ENCODE measurements at regions not wholly inside any gene's neighbourhood (a gene's known extent, or its start where the extent isn't known, plus 50 kb on each side); places are given as distances from the start of the nearest gene placed in this dataset.

DNA sequence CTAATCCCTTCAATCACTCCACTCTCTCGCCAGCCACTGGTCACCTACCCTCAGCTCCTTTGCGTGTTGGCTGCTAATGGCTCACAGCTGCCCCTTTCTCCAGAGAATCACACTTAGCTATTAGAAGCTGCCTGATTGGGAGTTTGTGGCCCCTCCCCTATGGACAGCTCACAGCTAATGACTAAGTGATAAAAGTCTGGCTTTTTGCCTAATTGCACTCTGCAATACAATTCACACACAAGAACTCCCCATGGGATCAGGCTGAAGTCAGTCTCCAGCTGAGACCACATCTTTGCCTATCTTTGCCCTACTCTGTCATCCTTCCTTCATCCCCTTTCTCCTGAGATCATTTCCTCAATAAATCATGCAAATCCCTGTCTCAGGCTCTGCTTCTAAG lies 701.9 kb upstream of the RAB6C start:
- Histone ChIP-seq H4K20me1 (ENCODE audit: insufficient read depth, low read length) (no peaks in the 10 kb centered on the region), H3K9me3 (ENCODE audit: insufficient read depth, low read length) (no peaks in the 10 kb centered on the region), H2AFZ (ENCODE audit: low read depth, low read length) (no peak overlapping the region), H3K4me1 (ENCODE audit: low read length) (no peaks in the 10 kb centered on the region), H3K4me3 (ENCODE audit: low read length) (no peak overlapping the region), H3K27me3 (ENCODE audit: low read depth, low read length) (no peaks in the 10 kb centered on the region), H3K9ac (ENCODE audit: low read length) (no peak overlapping the region), H3K79me2 (ENCODE audit: low read length) (no peaks in the 10 kb centered on the region), H3K36me3 (replicated peaks; ENCODE audit: low read depth, low read length) (no peaks in the 10 kb centered on the region), H3K4me2 (ENCODE audit: low read length) (no peak overlapping the region), H3K27ac (ENCODE audit: low read length) (no peak overlapping the region)
- no peak for TF ChIP-seq EZH2phosphoT487 (IDR thresholded peaks at IDR 0.05; ENCODE audit: low read depth)
- TF ChIP-seq, protein P1, sequence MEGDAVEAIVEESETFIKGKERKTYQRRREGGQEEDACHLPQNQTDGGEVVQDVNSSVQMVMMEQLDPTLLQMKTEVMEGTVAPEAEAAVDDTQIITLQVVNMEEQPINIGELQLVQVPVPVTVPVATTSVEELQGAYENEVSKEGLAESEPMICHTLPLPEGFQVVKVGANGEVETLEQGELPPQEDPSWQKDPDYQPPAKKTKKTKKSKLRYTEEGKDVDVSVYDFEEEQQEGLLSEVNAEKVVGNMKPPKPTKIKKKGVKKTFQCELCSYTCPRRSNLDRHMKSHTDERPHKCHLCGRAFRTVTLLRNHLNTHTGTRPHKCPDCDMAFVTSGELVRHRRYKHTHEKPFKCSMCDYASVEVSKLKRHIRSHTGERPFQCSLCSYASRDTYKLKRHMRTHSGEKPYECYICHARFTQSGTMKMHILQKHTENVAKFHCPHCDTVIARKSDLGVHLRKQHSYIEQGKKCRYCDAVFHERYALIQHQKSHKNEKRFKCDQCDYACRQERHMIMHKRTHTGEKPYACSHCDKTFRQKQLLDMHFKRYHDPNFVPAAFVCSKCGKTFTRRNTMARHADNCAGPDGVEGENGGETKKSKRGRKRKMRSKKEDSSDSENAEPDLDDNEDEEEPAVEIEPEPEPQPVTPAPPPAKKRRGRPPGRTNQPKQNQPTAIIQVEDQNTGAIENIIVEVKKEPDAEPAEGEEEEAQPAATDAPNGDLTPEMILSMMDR (IDR thresholded peaks at IDR 0.05; ENCODE audit: low read depth, low read length): no peak

DNA sequence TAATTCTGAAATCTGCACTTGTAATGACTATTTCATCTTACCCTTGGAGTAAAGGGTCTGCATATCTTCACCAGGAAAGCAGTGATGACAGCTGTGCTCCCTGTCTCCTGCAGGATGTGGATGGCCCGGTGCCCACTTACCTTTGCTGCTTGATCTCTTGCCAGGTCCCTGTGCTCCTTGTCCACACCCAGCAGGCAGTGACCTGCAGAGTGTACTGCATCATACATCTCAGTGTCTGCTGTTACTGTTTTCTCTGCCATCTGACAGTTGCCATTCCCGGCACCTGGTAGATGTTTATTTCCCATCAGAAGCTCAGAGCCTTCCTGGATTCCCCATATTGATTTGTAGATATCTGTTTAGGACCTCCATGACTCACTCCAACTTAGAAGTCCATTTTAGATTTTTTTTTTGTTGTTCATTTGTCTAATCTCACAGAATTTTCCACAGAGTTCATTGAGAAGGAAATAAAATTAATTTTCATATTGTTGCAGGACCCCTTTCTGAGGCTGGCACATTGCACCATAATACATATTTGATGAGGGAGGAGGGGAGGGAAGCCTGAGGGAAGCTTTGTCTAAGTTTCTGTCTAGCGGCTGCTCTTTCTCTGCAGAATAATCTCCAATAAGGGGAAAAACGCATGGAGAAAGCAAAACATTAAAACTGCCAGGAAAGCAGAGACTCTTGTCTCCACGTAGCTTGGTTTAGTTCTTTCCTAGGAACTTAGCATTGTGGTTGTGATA lies 697.5 kb upstream of the RAB6C start:
- Histone ChIP-seq H3K27me3 (ENCODE audit: low read depth, low read length) (no peaks in the 10 kb centered on the region), H3K27ac (ENCODE audit: low read length) (no peak overlapping the region), H3K4me3 (ENCODE audit: low read length) (no peak overlapping the region), H2AFZ (ENCODE audit: low read depth, low read length) (no peak overlapping the region), H3K9ac (ENCODE audit: low read length) (no peak overlapping the region), H3K4me2 (ENCODE audit: low read length) (no peak overlapping the region), H3K4me1 (ENCODE audit: low read length) (no peaks in the 10 kb centered on the region), H3K79me2 (ENCODE audit: low read length) (no peaks in the 10 kb centered on the region), H3K36me3 (replicated peaks; ENCODE audit: low read depth, low read length) (no peaks in the 10 kb centered on the region), H3K9me3 (ENCODE audit: insufficient read depth, low read length) (no peaks in the 10 kb centered on the region), H4K20me1 (ENCODE audit: insufficient read depth, low read length) (no peaks in the 10 kb centered on the region)
- TF ChIP-seq EZH2phosphoT487 (IDR thresholded peaks at IDR 0.05; ENCODE audit: low read depth): no peak
- TF ChIP-seq, protein P1 (IDR thresholded peaks at IDR 0.05; ENCODE audit: low read depth, low read length): no peak

DNA sequence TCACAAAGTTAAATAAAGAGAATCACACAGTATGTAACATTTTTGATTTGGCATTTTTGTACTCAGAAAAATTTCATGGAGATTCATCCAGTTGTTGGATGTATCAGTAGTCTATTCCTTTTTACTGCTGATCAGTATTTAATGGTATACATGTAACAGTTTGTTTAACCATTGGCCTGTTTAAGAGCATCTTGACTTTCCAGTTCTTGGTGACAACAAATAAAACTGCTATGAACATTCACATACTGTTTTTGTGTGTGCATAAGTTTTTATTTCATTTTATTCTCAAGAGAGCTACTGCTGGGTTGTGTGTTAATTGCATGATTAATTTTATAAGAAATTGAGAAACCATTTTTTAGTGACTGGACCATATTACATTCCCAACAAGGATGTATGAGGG lies 694.5 kb upstream of the RAB6C start:
- no peaks in the 10 kb centered on the region for H4K20me1 ChIP-seq (ENCODE audit: insufficient read depth, low read length)
- no peak overlapping the region for H3K4me2 ChIP-seq (ENCODE audit: low read length)
- TF ChIP-seq, protein P1 (IDR thresholded peaks at IDR 0.05; ENCODE audit: low read depth, low read length): no peak
- TF ChIP-seq EZH2phosphoT487 (IDR thresholded peaks at IDR 0.05; ENCODE audit: low read depth): no peak
- no peak overlapping the region for H2AFZ ChIP-seq (ENCODE audit: low read depth, low read length)
- H3K4me3 ChIP-seq (ENCODE audit: low read length): no peak overlapping the region
- H3K36me3 ChIP-seq (replicated peaks; ENCODE audit: low read depth, low read length): no peaks in the 10 kb centered on the region
- no peaks in the 10 kb centered on the region for H3K27me3 ChIP-seq (ENCODE audit: low read depth, low read length)
- no peak overlapping the region for H3K9ac ChIP-seq (ENCODE audit: low read length)
- no peaks in the 10 kb centered on the region for H3K79me2 ChIP-seq (ENCODE audit: low read length)
- no peaks in the 10 kb centered on the region for H3K4me1 ChIP-seq (ENCODE audit: low read length)
- no peaks in the 10 kb centered on the region for H3K9me3 ChIP-seq (ENCODE audit: insufficient read depth, low read length)
- no peak overlapping the region for H3K27ac ChIP-seq (ENCODE audit: low read length)

DNA sequence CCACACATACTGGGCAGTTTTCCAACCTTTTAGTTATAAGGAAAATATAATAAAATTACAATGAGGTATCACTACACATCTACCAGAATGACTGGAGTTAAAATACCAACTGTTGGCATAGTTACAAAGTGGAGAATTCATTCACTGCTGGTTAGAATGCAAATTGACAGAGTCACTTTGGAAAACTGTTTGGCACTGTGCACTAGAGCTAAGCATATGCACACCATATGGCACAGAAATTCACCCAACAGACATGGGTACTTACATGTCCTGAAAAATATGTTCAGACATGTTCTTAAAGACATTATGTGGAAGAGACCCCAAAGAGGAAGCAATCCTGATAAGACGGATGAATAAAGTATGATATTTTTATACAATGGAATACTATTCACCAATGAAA lies 686.1 kb upstream of the RAB6C start:
- TF ChIP-seq EZH2phosphoT487 (IDR thresholded peaks at IDR 0.05; ENCODE audit: low read depth): no peak
- TF ChIP-seq, protein P1 (IDR thresholded peaks at IDR 0.05; ENCODE audit: low read depth, low read length): no peak
- no peak overlapping the region for H3K27ac ChIP-seq (ENCODE audit: low read length)
- no peak overlapping the region for H3K9ac ChIP-seq (ENCODE audit: low read length)

More for the DNA sequence above, 686.1 kb upstream of the RAB6C start:
- Histone ChIP-seq H3K9me3 (ENCODE audit: insufficient read depth, low read length) (no peaks in the 10 kb centered on the region), H2AFZ (ENCODE audit: low read depth, low read length) (no peak overlapping the region), H3K4me1 (ENCODE audit: low read length) (no peaks in the 10 kb centered on the region), H4K20me1 (ENCODE audit: insufficient read depth, low read length) (no peaks in the 10 kb centered on the region), H3K79me2 (ENCODE audit: low read length) (no peaks in the 10 kb centered on the region), H3K36me3 (replicated peaks; ENCODE audit: low read depth, low read length) (no peaks in the 10 kb centered on the region), H3K27me3 (ENCODE audit: low read depth, low read length) (no peaks in the 10 kb centered on the region), H3K4me3 (ENCODE audit: low read length) (no peak overlapping the region), H3K4me2 (ENCODE audit: low read length) (no peak overlapping the region)
